Breast epithelium (tissue), 4 donors: ENCODE measurements at regions not wholly inside any gene's neighbourhood (a gene's known extent, or its start where the extent isn't known, plus 50 kb on each side); places are given as distances from the start of the nearest gene placed in this dataset.

Source experiments
- DNase-seq, 2 donors: peaks; one replicate each; pipeline ENCODE4 v3.0.0-alpha.2; 2019; ENCODE audit warnings: low spot score in 2 of 2
- H3K27ac ChIP-seq, 2 donors: fragments of 200-600 bp; sonication (generic) in 1 of 2; one replicate each; pipeline ENCODE4 v1.5.1; 2016 to 2019; ENCODE audit warnings: mild to moderate bottlenecking in 1 of 2
- H3K27me3 ChIP-seq, 2 donors: fragments of 200-600 bp; sonication (generic) in 1 of 2; one replicate each; pipeline versions ENCODE4 v1.5.1 to v1.6.0; 2017 to 2019; ENCODE audit warnings: control low read depth in 1 of 2, mild to moderate bottlenecking in 1 of 2
- H3K36me3 ChIP-seq: fragments of 200-600 bp; one replicate; pipeline ENCODE4 v1.5.1; 2019
- H3K4me1 ChIP-seq, 2 donors: fragments of 200-600 bp; sonication (generic); one replicate each; pipeline ENCODE4 v1.5.1; 2016 to 2019; ENCODE audit warnings: control low read depth in 1 of 2
- H3K4me3 ChIP-seq, 3 donors: fragments of 200-600 bp; sonication (generic); 1 replicate in 2 of 3; 2 replicates in 1 of 3; pipeline ENCODE4 v1.5.1; 2016 to 2019; ENCODE audit warnings: mild to moderate bottlenecking in 3 of 3, moderate library complexity in 2 of 3
- H3K9me3 ChIP-seq, 2 donors: fragments of 200-600 bp; sonication (generic) in 1 of 2; one replicate each; pipeline ENCODE4 v1.5.1; 2016 to 2019; ENCODE audit warnings: control low read depth in 1 of 2
- CTCF ChIP-seq, 3 donors: fragments of 450-650 bp; IDR thresholded peaks; one replicate each; pipeline ENCODE4 v1.5.1; 2016 to 2017; ENCODE audit warnings: antibody characterized with exemption in 3 of 3, mild to moderate bottlenecking in 3 of 3, moderate library complexity in 3 of 3
- POLR2A ChIP-seq: fragments of 450-650 bp; IDR thresholded peaks from one replicate; pipeline ENCODE4 v1.6.1; 2016; ENCODE audit warnings: antibody characterized with exemption, mild to moderate bottlenecking, moderate library complexity
- POLR2AphosphoS5 ChIP-seq, 3 donors: sonication (generic); formaldehyde crosslinking; IDR thresholded peaks; one replicate each; pipeline ENCODE4 v1.6.1; 2017; ENCODE audit warnings: antibody characterized with exemption in 3 of 3
- intact Hi-C: fragments of 100-400 bp; cut with DNase I; formaldehyde crosslinking; loops from one replicate; pipeline ENCODE4 v1.15.1; 2023; ENCODE audit warnings: low total_unique reads

GRCh38 chr2:2830576-2830975 lies 499.5 kb upstream of the MYT1L start:
- Histone ChIP-seq H3K36me3 (no peaks in the 10 kb centered on the region), H3K27ac (no peak overlapping the region), H3K4me1 (no peaks in the 10 kb centered on the region), H3K27me3 (no peaks in the 10 kb centered on the region), H3K4me3 (no peak overlapping the region), H3K9me3 (no peaks in the 10 kb centered on the region)
- no peak for TF ChIP-seq POLR2AphosphoS5 (IDR thresholded peaks at IDR 0.05)
- no peak for TF ChIP-seq POLR2A
- no peak for TF ChIP-seq CTCF (IDR thresholded peaks at IDR 0.05)
- intact Hi-C loops = no loop called here
- DNase-seq = no peak

GRCh38 chr2:2828774-2829368 lies 497.8 kb upstream of the MYT1L start:
- DNase-seq = no peak
- intact Hi-C loops = no loop called here
- TF ChIP-seq POLR2AphosphoS5 (IDR thresholded peaks at IDR 0.05) = no peak
- no peak for TF ChIP-seq POLR2A
- TF ChIP-seq CTCF (IDR thresholded peaks at IDR 0.05) = no peak
- Histone ChIP-seq H3K4me3 (no peak overlapping the region), H3K4me1 (no peaks in the 10 kb centered on the region), H3K27ac (no peak overlapping the region), H3K9me3 (no peaks in the 10 kb centered on the region), H3K36me3 (no peaks in the 10 kb centered on the region), H3K27me3 (no peaks in the 10 kb centered on the region)

- DNase-seq = no peak
- no peak overlapping the region for H3K4me3 ChIP-seq
- no peaks in the 10 kb centered on the region for H3K27me3 ChIP-seq
- H3K4me1 ChIP-seq = no peaks in the 10 kb centered on the region
- H3K36me3 ChIP-seq = no peaks in the 10 kb centered on the region
- intact Hi-C loops = no loop called here
- no peak for TF ChIP-seq POLR2A
- TF ChIP-seq CTCF (IDR thresholded peaks at IDR 0.05) = no peak
- no peak for TF ChIP-seq POLR2AphosphoS5 (IDR thresholded peaks at IDR 0.05)
- H3K9me3 ChIP-seq = no peaks in the 10 kb centered on the region
- H3K27ac ChIP-seq = no peak overlapping the region
Observed at GRCh38 chr2:2827761-2828221, 496.7 kb upstream of the MYT1L start.

GRCh38 chr2:2827046-2827636 lies 496.1 kb upstream of the MYT1L start:
- intact Hi-C loops = no loop called here
- no peaks in the 10 kb centered on the region for H3K36me3 ChIP-seq
- H3K27ac ChIP-seq = no peak overlapping the region
- no peak for DNase-seq
- H3K4me3 ChIP-seq = no peak overlapping the region
- H3K9me3 ChIP-seq = no peaks in the 10 kb centered on the region
- H3K4me1 ChIP-seq = no peaks in the 10 kb centered on the region
- no peaks in the 10 kb centered on the region for H3K27me3 ChIP-seq
- no peak for TF ChIP-seq POLR2A
- no peak for TF ChIP-seq POLR2AphosphoS5 (IDR thresholded peaks at IDR 0.05)
- no peak for TF ChIP-seq CTCF (IDR thresholded peaks at IDR 0.05)

- Histone ChIP-seq H3K4me1 (no peaks in the 10 kb centered on the region), H3K27me3 (no peaks in the 10 kb centered on the region), H3K36me3 (no peaks in the 10 kb centered on the region), H3K9me3 (peaks cover 0 to 4% of the 10 kb centered on the region in 2 donors), H3K27ac (no peak overlapping the region), H3K4me3 (no peak overlapping the region)
- intact Hi-C loops = no loop called here
- no peak for DNase-seq
- TF ChIP-seq POLR2AphosphoS5 (IDR thresholded peaks at IDR 0.05) = no peak
- no peak for TF ChIP-seq POLR2A
Observed at GRCh38 chr2:2826621-2827020, 495.5 kb upstream of the MYT1L start.
